ENCODE measurements at regions not wholly inside any gene's neighbourhood (a gene's known extent, or its start where the extent isn't known, plus 50 kb on each side); places are given as distances from the start of the nearest gene placed in this dataset.

DNA sequence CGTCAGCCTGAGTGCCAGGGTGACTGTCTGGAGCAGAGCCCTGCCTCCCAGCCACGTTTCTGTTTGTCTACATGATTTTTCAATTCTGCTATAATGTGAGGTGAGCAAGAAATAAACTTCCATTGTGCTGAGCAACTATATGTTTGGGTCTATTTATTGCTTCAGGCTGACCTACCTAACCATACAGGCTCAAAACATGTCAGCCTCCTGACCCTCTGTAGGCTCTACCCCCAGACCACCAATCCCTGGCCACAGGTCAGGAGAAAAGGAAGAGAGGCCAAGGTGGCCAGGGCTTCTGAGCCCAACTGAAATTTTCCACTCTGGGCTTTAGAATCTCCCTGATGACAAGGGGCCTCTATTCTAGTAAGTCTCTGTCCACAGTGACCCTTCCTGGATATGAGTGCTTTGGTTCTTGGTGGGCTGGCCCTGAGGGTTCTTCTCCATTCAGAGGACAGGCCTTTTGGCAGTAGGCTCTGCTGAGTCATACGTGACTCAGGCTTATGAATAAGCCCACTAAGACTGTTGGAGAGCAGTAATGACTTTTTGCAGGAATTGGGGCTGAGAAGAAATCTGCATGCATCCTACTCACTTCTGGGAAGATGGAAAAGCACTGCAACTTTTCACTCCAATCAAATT lies 117.2 kb upstream of the TBCA start:
- TF ChIP-seq, protein P1, sequence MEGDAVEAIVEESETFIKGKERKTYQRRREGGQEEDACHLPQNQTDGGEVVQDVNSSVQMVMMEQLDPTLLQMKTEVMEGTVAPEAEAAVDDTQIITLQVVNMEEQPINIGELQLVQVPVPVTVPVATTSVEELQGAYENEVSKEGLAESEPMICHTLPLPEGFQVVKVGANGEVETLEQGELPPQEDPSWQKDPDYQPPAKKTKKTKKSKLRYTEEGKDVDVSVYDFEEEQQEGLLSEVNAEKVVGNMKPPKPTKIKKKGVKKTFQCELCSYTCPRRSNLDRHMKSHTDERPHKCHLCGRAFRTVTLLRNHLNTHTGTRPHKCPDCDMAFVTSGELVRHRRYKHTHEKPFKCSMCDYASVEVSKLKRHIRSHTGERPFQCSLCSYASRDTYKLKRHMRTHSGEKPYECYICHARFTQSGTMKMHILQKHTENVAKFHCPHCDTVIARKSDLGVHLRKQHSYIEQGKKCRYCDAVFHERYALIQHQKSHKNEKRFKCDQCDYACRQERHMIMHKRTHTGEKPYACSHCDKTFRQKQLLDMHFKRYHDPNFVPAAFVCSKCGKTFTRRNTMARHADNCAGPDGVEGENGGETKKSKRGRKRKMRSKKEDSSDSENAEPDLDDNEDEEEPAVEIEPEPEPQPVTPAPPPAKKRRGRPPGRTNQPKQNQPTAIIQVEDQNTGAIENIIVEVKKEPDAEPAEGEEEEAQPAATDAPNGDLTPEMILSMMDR (IDR thresholded peaks at IDR 0.05) = no peak
- no peak for TF ChIP-seq POLR2A (IDR thresholded peaks at IDR 0.05)

All from heart left ventricle (tissue), 13 donors.